Loucy (cell line): ENCODE measurements at regions not wholly inside any gene's neighbourhood (a gene's known extent, or its start where the extent isn't known, plus 50 kb on each side); places are given as distances from the start of the nearest gene placed in this dataset.

ENCODE experiments used
- H2AFZ ChIP-seq: fragments of 200-600 bp; sonication (generic); 2 replicates; pipeline ENCODE4 v1.6.0; 2016; ENCODE audit warnings: antibody characterized with exemption, mild to moderate bottlenecking, low read length, moderate library complexity
- H3F3A ChIP-seq: fragments of 200-600 bp; 2 replicates; pipeline ENCODE4 v1.6.0; 2016; ENCODE audit warnings: antibody characterized with exemption, low read depth, mild to moderate bottlenecking
- H3K27me3 ChIP-seq: fragments of 200-600 bp; sonication (generic); 2 replicates; pipeline ENCODE4 v1.6.1; 2014; ENCODE audit warnings: low read length, mild to moderate bottlenecking; ENCODE audit not compliant: insufficient read depth, poor library complexity, severe bottlenecking
- H3K36me3 ChIP-seq: fragments of 200-600 bp; sonication (generic); 2 replicates; pipeline ENCODE4 v1.6.1; 2016; ENCODE audit warnings: low read length; ENCODE audit not compliant: insufficient read depth
- H3K4me1 ChIP-seq: fragments of 200-600 bp; sonication (generic); 2 replicates; pipeline ENCODE4 v1.5.1; 2014; ENCODE audit warnings: low read length, mild to moderate bottlenecking; ENCODE audit not compliant: insufficient read depth, poor library complexity, severe bottlenecking
- H3K4me2 ChIP-seq: fragments of 200-600 bp; sonication (generic); 2 replicates; pipeline ENCODE4 v1.6.0; 2014; ENCODE audit warnings: antibody characterized with exemption, low read length, low read depth, mild to moderate bottlenecking; ENCODE audit not compliant: poor library complexity, severe bottlenecking
- H3K4me3 ChIP-seq: fragments of 200-600 bp; sonication (generic); 2 replicates; pipeline ENCODE4 v1.5.1; 2014; ENCODE audit warnings: low read length, mild to moderate bottlenecking, mixed read lengths; ENCODE audit not compliant: poor library complexity, severe bottlenecking
- H3K79me2 ChIP-seq: fragments of 200-600 bp; sonication (generic); 2 replicates; pipeline ENCODE4 v1.6.1; 2014; ENCODE audit warnings: low read length; ENCODE audit not compliant: insufficient read depth
- H3K9ac ChIP-seq: fragments of 200-600 bp; sonication (generic); 2 replicates; pipeline ENCODE4 v1.6.0; 2014; ENCODE audit warnings: mild to moderate bottlenecking, low read depth, low read length, moderate library complexity; ENCODE audit not compliant: poor library complexity, severe bottlenecking
- H3K9me2 ChIP-seq: fragments of 200-600 bp; sonication (generic); replicated peaks from 2 replicates; pipeline ENCODE4 v1.6.1; 2016; ENCODE audit warnings: low read depth, low read length, mixed read lengths
- H3K9me3 ChIP-seq: fragments of 200-600 bp; sonication (generic); 2 replicates; pipeline ENCODE4 v1.6.1; 2014; ENCODE audit warnings: mild to moderate bottlenecking, antibody characterized with exemption, low read length, low read depth; ENCODE audit not compliant: insufficient read depth
- H4K20me1 ChIP-seq: fragments of 200-600 bp; sonication (generic); 2 replicates; pipeline ENCODE4 v1.6.0; 2014; ENCODE audit warnings: antibody characterized with exemption, low read length, mild to moderate bottlenecking; ENCODE audit not compliant: insufficient read depth, poor library complexity, severe bottlenecking
- EZH2phosphoT487 ChIP-seq: fragments of 200-600 bp; IDR thresholded peaks from 2 replicates; pipeline ENCODE4 v1.6.1; 2018; ENCODE audit warnings: antibody characterized with exemption, mild to moderate bottlenecking, moderate library complexity, borderline replicate concordance
- TF ChIP-seq, protein P1 (sequence below): fragments of 200-600 bp; sonication (generic); conservative IDR thresholded peaks from 2 replicates; pipeline ENCODE4 v1.5.1; 2014; ENCODE audit warnings: mild to moderate bottlenecking, antibody characterized with exemption, low read length

DNA sequence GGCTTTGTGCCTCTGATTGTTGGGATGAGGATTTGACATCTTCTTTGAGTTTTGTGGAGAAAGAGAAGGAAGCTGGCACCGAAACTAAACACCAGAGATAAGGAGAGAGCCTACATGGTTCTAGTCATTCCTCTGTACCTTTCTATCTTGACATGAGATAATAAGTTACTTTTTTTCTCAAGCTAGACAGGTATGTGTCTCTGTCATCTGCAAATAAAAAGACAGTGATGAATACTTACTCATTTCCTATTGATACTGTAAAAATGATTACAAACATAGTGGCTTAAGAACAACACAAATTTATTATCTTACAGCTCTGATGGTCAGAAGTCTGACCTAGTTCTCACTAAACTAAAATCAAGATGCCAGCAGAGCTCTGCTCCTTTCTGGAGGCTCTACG is 1391.2 kb downstream of the STIM2 start:
- H3K27me3 ChIP-seq = no peaks in the 10 kb centered on the region
- H3K9ac ChIP-seq = no peak overlapping the region
- H3F3A ChIP-seq = no peaks in the 10 kb centered on the region
- H2AFZ ChIP-seq = no peak overlapping the region
- H3K36me3 ChIP-seq = no peaks in the 10 kb centered on the region
- H4K20me1 ChIP-seq = no peaks in the 10 kb centered on the region
- no peaks in the 10 kb centered on the region for H3K79me2 ChIP-seq
- TF ChIP-seq, protein P1, sequence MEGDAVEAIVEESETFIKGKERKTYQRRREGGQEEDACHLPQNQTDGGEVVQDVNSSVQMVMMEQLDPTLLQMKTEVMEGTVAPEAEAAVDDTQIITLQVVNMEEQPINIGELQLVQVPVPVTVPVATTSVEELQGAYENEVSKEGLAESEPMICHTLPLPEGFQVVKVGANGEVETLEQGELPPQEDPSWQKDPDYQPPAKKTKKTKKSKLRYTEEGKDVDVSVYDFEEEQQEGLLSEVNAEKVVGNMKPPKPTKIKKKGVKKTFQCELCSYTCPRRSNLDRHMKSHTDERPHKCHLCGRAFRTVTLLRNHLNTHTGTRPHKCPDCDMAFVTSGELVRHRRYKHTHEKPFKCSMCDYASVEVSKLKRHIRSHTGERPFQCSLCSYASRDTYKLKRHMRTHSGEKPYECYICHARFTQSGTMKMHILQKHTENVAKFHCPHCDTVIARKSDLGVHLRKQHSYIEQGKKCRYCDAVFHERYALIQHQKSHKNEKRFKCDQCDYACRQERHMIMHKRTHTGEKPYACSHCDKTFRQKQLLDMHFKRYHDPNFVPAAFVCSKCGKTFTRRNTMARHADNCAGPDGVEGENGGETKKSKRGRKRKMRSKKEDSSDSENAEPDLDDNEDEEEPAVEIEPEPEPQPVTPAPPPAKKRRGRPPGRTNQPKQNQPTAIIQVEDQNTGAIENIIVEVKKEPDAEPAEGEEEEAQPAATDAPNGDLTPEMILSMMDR = no peak
- TF ChIP-seq EZH2phosphoT487 = no peak
- no peaks in the 10 kb centered on the region for H3K9me2 ChIP-seq
- no peaks in the 10 kb centered on the region for H3K4me1 ChIP-seq
- no peak overlapping the region for H3K4me3 ChIP-seq
- H3K4me2 ChIP-seq = no peak overlapping the region
- H3K9me3 ChIP-seq = no peaks in the 10 kb centered on the region

DNA sequence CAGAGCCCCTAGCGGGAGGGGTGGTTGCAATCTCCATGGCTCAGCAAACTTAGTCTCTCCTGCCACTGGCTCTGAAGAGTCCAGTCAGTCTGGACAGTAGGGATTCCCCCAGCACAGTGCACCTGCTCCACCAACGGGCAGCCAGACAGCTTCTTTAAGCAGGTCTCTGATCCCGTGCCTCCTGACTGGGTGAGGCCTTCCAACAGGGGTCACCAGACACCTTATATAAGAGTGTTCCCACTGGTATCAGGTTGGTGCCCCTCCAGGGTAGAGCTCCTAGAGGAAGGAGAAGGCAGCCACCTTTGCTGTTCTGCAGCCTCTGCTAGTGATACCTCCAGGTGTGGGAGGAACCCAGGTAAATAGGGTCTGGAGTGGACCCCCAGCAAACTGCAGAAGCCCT is 1393.4 kb downstream of the STIM2 start:
- Histone ChIP-seq H3K4me2 (no peak overlapping the region), H2AFZ (no peak overlapping the region), H3K4me3 (no peak overlapping the region), H3K4me1 (no peaks in the 10 kb centered on the region), H3K9me3 (no peaks in the 10 kb centered on the region), H3F3A (no peaks in the 10 kb centered on the region), H4K20me1 (no peaks in the 10 kb centered on the region), H3K9ac (no peak overlapping the region), H3K9me2 (no peaks in the 10 kb centered on the region), H3K27me3 (no peaks in the 10 kb centered on the region), H3K79me2 (no peaks in the 10 kb centered on the region), H3K36me3 (no peaks in the 10 kb centered on the region)
- TF ChIP-seq, protein P1 = no peak
- no peak for TF ChIP-seq EZH2phosphoT487

DNA sequence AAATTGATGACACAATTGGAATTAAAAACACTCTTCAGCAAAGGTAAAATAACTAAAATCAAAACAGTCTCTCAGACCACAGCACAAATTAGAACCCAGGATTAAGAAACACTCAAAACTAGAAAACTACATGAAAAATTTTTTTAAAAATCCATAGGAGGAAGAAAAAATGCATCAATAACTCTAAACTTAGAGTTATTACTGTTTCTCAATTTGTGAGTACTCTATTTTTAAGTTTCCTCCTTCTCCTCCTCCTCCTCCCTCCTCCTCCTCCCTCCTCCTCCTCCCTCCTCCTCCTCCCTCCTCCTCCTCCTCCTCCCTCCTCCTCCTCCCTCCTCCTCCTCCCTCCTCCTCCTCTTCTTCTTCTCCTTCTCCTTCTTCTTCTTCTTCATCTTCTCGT is 1395.7 kb downstream of the STIM2 start:
- Histone ChIP-seq H3K4me3 (no peak overlapping the region), H3K9me3 (no peaks in the 10 kb centered on the region), H3K9me2 (no peaks in the 10 kb centered on the region), H3K27me3 (no peaks in the 10 kb centered on the region), H2AFZ (no peak overlapping the region), H3F3A (no peaks in the 10 kb centered on the region), H3K36me3 (no peaks in the 10 kb centered on the region), H4K20me1 (no peaks in the 10 kb centered on the region), H3K9ac (no peak overlapping the region), H3K79me2 (no peaks in the 10 kb centered on the region), H3K4me2 (no peak overlapping the region), H3K4me1 (no peaks in the 10 kb centered on the region)
- TF ChIP-seq, protein P1 = no peak
- TF ChIP-seq EZH2phosphoT487 = no peak
